CD4-positive, alpha-beta T cell (primary cell): ENCODE measurements at regions not wholly inside any gene's neighbourhood (a gene's known extent, or its start where the extent isn't known, plus 50 kb on each side); places are given as distances from the start of the nearest gene placed in this dataset.

Source experiments
- ATAC-seq: fragments of 200-7000 bp; cut with Tn5 transposase; one replicate; pipeline ENCODE4 v1.10.0; 2022; ENCODE audit warnings: mild to moderate bottlenecking; ENCODE audit not compliant: poor library complexity
- CTCF ChIA-PET: fragments of 350-600 bp; sonication (Branson Sonifier 250); formaldehyde crosslinking; loops from one replicate; lab custom pipeline; 2021; ENCODE audit warnings: antibody characterized with exemption, inconsistent platforms; lab: Charles Lee
- POLR2A ChIA-PET: fragments of 350-600 bp; sonication (Branson Sonifier 250); formaldehyde crosslinking; loops from one replicate; lab custom pipeline; 2021; ENCODE audit warnings: antibody characterized with exemption, inconsistent platforms; lab: Charles Lee
- DNase-seq, 14 experiments: peaks; one replicate each; pipeline ENCODE4 v3.0.0-alpha.2; 2013 to 2020; ENCODE audit warnings: mixed read lengths in 2 of 14
- H3K27ac ChIP-seq, 2 donors: one replicate each; pipeline versions ENCODE4 v1.5.1 to v1.7.0; 2013; ENCODE audit warnings: low read length in 2 of 2, low read depth in 1 of 2, mild to moderate bottlenecking in 1 of 2
- H3K27me3 ChIP-seq, 2 experiments: 1 replicate in 1 of 2; 2 replicates in 1 of 2; pipeline versions ENCODE4 v1.6.1 to v1.7.0; 2013; ENCODE audit warnings: low read length in 2 of 2, control low read depth in 1 of 2, mild to moderate bottlenecking in 1 of 2, moderate library complexity in 1 of 2; ENCODE audit not compliant: insufficient read depth in 2 of 2, control insufficient read depth in 1 of 2
- H3K36me3 ChIP-seq: one replicate; pipeline ENCODE4 v1.6.1; 2013; ENCODE audit warnings: low read length, control low read depth; ENCODE audit not compliant: insufficient read depth
- H3K4me1 ChIP-seq: one replicate; pipeline ENCODE4 v1.6.1; 2013; ENCODE audit warnings: low read length, control low read depth; ENCODE audit not compliant: insufficient read depth
- H3K4me3 ChIP-seq: one replicate; pipeline ENCODE4 v1.5.1; 2013; ENCODE audit warnings: mild to moderate bottlenecking, low read length, moderate library complexity
- H3K9me3 ChIP-seq, 2 experiments: 1 replicate in 1 of 2; 2 replicates in 1 of 2; pipeline versions ENCODE4 v1.6.1 to v1.7.0; 2013; ENCODE audit warnings: low read length in 2 of 2, mild to moderate bottlenecking in 2 of 2, control low read depth in 1 of 2, moderate library complexity in 1 of 2; ENCODE audit not compliant: control insufficient read depth in 1 of 2, insufficient read depth in 1 of 2
- H3K27ac Mint-ChIP-seq: one replicate; pipeline ENCODE4 v1.8.0; 2020; ENCODE audit warnings: mixed read lengths
- H3K27me3 Mint-ChIP-seq: one replicate; pipeline ENCODE4 v1.8.0; 2021; ENCODE audit warnings: mixed read lengths
- H3K36me3 Mint-ChIP-seq: one replicate; pipeline ENCODE4 v1.8.0; 2021; ENCODE audit warnings: low read depth, mixed read lengths
- H3K4me1 Mint-ChIP-seq: one replicate; pipeline ENCODE4 v1.8.0; 2021; ENCODE audit warnings: low read depth, mixed read lengths
- H3K4me3 Mint-ChIP-seq: one replicate; pipeline ENCODE4 v1.8.0; 2020; ENCODE audit warnings: mild to moderate bottlenecking, mixed read lengths
- H3K9me3 Mint-ChIP-seq: one replicate; pipeline ENCODE4 v1.8.0; 2020; ENCODE audit warnings: mixed read lengths
- CTCF ChIP-seq: fragments of 200-600 bp; IDR thresholded peaks from one replicate; pipeline ENCODE4 v1.8.0; 2022; ENCODE audit warnings: antibody characterized with exemption, mild to moderate bottlenecking
- intact Hi-C, 2 experiments: fragments of 100-400 bp; cut with DNase I in 1 of 2; cut with micrococcal nuclease in 1 of 2; formaldehyde crosslinking; loops; one replicate each; pipeline versions ENCODE4 v1.15.1 to v1.9.0; 2023 to 2025; cut with DNase I, micrococcal nuclease

GRCh38 chr3:78238811-78239210, 1198.9 kb downstream of the ROBO2 start:
- Mint-ChIP-seq H3K4me1 (no peaks in the 10 kb centered on the region), H3K4me3 (no peak overlapping the region), H3K36me3 (no peaks in the 10 kb centered on the region), H3K27me3 (no peaks in the 10 kb centered on the region), H3K9me3 (peaks cover 24% of the 10 kb centered on the region), H3K27ac (no peak overlapping the region)
- TF ChIP-seq CTCF = no peak
- Histone ChIP-seq H3K27me3 (no peaks in the 10 kb centered on the region), H3K36me3 (no peaks in the 10 kb centered on the region), H3K9me3 (peaks cover 4 to 5% of the 10 kb centered on the region in 2 experiments), H3K27ac (no peak overlapping the region), H3K4me1 (no peaks in the 10 kb centered on the region), H3K4me3 (no peak overlapping the region)
- intact Hi-C loops = no loop called here
- ATAC-seq (no peak), DNase-seq (no peak)
- POLR2A ChIA-PET = no interaction called here
- CTCF ChIA-PET = no interaction called here

GRCh38 chr3:78242724-78243123, 1202.8 kb downstream of the ROBO2 start:
- DNase-seq = no peak
- ATAC-seq = no peak
- H3K27ac Mint-ChIP-seq = no peak overlapping the region
- Histone ChIP-seq H3K27ac (no peak overlapping the region), H3K36me3 (no peaks in the 10 kb centered on the region), H3K27me3 (no peaks in the 10 kb centered on the region), H3K9me3 (peaks cover 10 to 12% of the 10 kb centered on the region in 2 experiments), H3K4me1 (no peaks in the 10 kb centered on the region), H3K4me3 (no peak overlapping the region)
- ChIA-PET CTCF (no interaction called here), POLR2A (no interaction called here)
- TF ChIP-seq CTCF = no peak
- H3K4me1 Mint-ChIP-seq = no peaks in the 10 kb centered on the region
- H3K4me3 Mint-ChIP-seq = no peak overlapping the region
- intact Hi-C loops = no loop called here
- H3K36me3 Mint-ChIP-seq = no peaks in the 10 kb centered on the region
- H3K27me3 Mint-ChIP-seq = no peaks in the 10 kb centered on the region
- H3K9me3 Mint-ChIP-seq = peaks cover 20% of the 10 kb centered on the region

GRCh38 chr3:78244136-78244535, 1204.2 kb downstream of the ROBO2 start:
- Mint-ChIP-seq H3K4me3 (no peak overlapping the region), H3K27ac (no peak overlapping the region), H3K4me1 (no peaks in the 10 kb centered on the region), H3K36me3 (no peaks in the 10 kb centered on the region), H3K27me3 (no peaks in the 10 kb centered on the region), H3K9me3 (peaks cover 14% of the 10 kb centered on the region)
- H3K36me3 ChIP-seq = no peaks in the 10 kb centered on the region
- H3K27me3 ChIP-seq = no peaks in the 10 kb centered on the region
- peaks cover 9 to 10% of the 10 kb centered on the region in 2 experiments for H3K9me3 ChIP-seq
- ChIA-PET CTCF (no interaction called here), POLR2A (no interaction called here)
- no peak for TF ChIP-seq CTCF
- H3K4me3 ChIP-seq = no peak overlapping the region
- no peaks in the 10 kb centered on the region for H3K4me1 ChIP-seq
- intact Hi-C loops = no loop called here
- no peak overlapping the region for H3K27ac ChIP-seq
- DNase-seq (no peak), ATAC-seq (no peak)
